OCI-M2 (cell line): ENCODE measurements at regions not wholly inside any gene's neighbourhood (a gene's known extent, or its start where the extent isn't known, plus 50 kb on each side); places are given as distances from the start of the nearest gene placed in this dataset.
"Not testable (repeated sequence)": the region's sequence is repeated elsewhere in the genome, so short reads cannot be mapped to it uniquely, and the experiment has no call there.

Source experiments
- DNase-seq: peaks from one replicate; lab custom pipeline; 2025; ENCODE audit not compliant: unreplicated experiment; lab: John Stamatoyannopoulos, UW

- no peak for DNase-seq
Measured at GRCh38 chr21:33974513-33975468, 59.2 kb upstream of the ATP5PO start.

- no peak for DNase-seq
Measured at GRCh38 chr21:33973268-33973667, 57.7 kb upstream of the ATP5PO start.

- DNase-seq = no peak
Measured at GRCh38 chr21:33972539-33972938, 56.9 kb upstream of the ATP5PO start.

GRCh38 chr21:33971492-33972013 lies 55.9 kb upstream of the ATP5PO start:
- no peak for DNase-seq

GRCh38 chr21:33969581-33969980 lies 54.0 kb upstream of the ATP5PO start:
- DNase-seq = no peak

GRCh38 chr21:33968995-33969348 lies 53.4 kb upstream of the ATP5PO start:
- no peak for DNase-seq

- DNase-seq = no peak
Measured at GRCh38 chr21:33968080-33968994, 52.7 kb upstream of the ATP5PO start.

GRCh38 chr21:33967086-33967571 lies 51.5 kb upstream of the ATP5PO start:
- no peak for DNase-seq

GRCh38 chr21:33966324-33966949 lies 50.8 kb upstream of the ATP5PO start:
- no peak for DNase-seq

- DNase-seq = not testable (repeated sequence)
Measured at GRCh38 chr21:33965662-33966061, 50.1 kb upstream of the ATP5PO start.
